ENCODE measurements at regions not wholly inside any gene's neighbourhood (a gene's known extent, or its start where the extent isn't known, plus 50 kb on each side); places are given as distances from the start of the nearest gene placed in this dataset.
A peak's percentile ranks its signal among the peaks of the same experiment; 100 is the strongest.

DNA sequence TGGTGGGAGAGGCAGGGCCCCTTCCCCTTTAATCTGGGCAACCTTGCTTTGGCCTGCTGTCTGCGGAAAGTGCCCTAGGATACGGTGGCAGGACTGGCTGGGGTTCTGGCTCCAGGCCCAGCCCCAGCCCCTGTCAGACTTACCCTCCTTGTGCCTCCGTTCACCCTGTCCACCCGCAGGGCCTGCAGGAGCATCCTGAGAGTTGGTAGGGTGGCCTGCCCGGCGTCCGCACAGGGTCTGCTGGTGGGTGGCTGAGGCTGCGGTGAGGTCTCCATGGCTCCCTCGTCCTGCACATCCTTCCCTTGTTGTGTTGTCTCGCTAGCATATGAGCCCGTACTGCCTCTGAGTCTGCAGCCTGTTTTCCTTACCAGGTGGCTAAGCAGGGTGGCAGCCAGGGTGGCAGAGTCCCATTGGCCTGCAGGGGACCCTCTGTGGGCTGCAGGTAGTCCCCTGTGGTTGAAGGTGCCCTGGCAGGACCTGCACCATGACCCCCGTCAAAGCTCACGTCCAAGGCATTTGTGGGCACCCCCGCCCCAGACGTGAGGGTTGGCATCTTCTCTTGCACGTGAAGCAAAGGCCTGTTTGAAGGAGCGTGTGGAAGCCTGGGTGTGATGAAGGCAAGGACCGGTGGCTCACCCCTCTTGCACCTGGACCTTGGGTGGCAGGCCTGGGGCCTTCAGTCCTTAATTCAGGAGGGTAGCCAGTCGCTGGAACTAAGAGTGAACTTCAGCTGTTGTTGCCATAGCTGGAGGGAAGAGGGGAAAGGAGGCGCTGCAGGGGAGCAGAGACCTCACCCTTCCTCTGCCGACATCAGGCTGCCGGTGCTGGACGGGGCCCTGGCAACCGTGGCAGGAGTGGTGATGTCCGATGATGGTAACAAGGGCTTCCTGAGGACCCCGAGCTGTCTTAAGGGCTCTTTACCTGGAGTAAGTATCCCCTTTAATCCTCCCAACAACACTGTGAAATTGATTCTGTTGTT lies 293.7 kb downstream of the SEC14L1 start:
- peak; percentile 48 for DNase-seq

DNA sequence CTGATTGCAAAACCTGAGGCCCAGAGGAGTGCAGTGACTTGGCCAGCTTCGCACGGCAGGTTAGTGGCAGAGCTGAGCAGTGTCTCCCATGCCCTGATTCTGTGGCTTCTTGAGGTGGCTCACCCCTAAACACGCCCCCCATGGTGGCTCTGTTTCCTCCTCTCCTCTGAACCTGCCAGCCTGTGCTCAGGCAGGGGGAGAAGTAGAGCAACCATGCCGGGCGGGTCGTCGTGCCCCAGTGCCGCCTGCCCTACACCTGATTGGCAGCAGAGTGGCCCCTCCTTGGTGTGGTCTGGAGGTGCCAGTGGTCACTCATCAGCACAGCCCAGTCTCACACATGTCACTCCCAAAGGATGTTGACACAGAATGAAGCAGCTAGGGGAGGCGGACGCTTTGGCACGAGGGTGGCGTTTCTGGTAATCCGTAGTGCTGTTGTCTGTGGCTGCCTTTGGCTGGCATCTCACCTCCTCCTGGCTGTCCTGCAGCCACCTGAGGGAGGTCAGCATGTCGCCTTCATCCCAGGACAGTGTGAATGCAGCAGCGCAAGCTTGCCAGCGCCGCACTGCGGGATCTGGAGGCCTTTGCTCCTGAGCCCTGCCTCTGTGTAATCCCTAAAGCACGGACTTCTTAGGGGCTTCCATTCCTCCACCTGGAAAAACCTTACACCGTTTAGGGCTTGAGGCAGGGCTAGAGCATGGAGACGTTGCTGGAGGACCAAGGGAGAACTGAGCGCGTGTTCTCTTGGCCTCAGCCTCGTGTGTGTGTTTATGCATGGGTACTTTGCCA lies 294.7 kb downstream of the SEC14L1 start:
- peak; percentile 81 for DNase-seq

GRCh38 chr17:77436058-77436442 lies 295.3 kb downstream of the SEC14L1 start:
- peak; percentile 49 for DNase-seq

GRCh38 chr17:77436481-77436880 lies 295.7 kb downstream of the SEC14L1 start:
- peak; percentile 8 for DNase-seq

GRCh38 chr17:77437017-77437416 lies 296.2 kb downstream of the SEC14L1 start:
- peak; percentile 70 for DNase-seq

DNA sequence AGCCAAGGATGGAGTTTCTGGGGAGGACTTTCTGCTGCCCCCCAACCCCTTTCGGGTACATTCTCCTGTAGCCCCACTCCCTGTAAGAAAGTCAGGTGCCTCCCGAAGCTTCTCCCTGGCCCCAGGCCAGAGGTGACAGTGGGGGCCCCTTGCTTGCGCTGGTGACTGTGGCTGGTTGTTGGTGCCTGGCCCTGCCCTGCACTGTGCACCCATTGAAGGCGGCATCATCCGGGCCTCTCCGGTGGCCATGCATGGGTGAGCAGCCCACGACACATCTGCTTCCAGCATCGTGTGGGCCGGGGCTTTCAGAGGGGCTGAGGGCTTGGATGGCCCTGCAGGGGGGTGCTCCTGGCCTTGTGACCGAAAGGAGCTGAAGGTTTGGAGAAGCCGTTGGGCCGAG lies 297.0 kb downstream of the SEC14L1 start:
- peak; percentile 30 for DNase-seq

GRCh38 chr17:77438241-77439188 lies 297.7 kb downstream of the SEC14L1 start:
- peak; percentile 11 for DNase-seq

- peak; percentile 45 for DNase-seq
These were observed 298.6 kb downstream of the SEC14L1 start for GRCh38 chr17:77439189-77440018.

GRCh38 chr17:77440560-77440981 lies 299.8 kb downstream of the SEC14L1 start:
- peak; percentile 66 for DNase-seq

- DNase-seq: peak; percentile 82
These were observed 300.6 kb downstream of the SEC14L1 start for GRCh38 chr17:77441130-77441920.

- DNase-seq: peak; percentile 61
These were observed 301.2 kb downstream of the SEC14L1 start for GRCh38 chr17:77441940-77442339.

DNA sequence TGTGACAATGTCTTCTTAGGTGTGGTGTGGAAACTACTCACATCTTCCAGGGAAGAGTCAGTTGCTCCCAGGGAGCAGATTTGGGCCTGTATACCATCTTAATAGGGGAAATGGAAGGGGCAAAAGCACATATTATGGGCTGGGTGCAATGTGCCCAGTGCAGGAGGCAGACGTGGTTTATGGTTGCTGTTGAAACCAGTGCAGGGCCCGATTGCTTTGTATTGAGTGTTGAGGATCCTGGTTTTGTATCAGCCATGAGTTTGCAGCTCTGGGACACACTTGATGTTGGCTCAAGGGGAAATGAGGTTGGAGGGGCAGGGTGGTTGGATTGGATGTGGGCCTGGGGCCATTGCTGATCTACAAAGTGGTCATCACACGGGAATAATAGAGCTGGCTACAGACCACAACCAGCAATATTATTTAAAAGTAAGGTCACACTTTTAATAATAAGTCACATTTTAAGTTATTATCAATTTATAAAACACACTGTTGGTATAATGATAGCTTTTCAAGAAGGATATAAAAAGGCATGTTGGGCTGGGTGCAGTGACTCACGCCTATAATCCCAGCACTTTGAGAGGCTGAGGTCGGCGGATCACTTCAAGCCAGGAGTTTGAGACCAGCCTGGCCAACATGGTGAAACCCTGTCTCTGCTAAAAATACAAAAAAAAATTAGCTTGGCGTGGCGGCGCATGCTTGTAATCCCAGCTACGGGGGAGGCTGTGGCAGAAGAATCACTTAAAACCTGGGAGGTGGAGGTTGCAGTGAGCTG lies 302.4 kb downstream of the SEC14L1 start:
- DNase-seq: peak; percentile 22

GRCh38 chr17:77443748-77444260 lies 303.0 kb downstream of the SEC14L1 start:
- DNase-seq: peak; percentile 26

DNA sequence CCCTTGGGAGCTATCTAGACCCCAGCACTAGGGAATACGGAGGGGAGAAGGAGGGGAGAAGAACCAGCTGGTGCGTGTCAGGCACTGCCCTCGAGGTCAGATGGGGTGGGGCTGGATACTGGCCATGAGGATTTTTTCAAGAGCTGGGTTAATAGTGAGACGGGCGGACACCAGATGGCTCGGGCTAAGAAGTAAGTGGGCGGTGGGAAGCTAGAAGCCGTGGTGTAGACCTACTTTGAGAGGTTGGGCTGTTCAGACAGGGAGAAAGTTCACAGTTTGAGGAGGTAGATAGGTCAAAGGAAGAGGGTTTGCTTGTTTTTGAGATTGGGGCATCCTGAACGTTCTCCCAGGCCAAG lies 303.8 kb downstream of the SEC14L1 start:
- DNase-seq: no peak

- DNase-seq: peak; percentile 92
These were observed 304.4 kb downstream of the SEC14L1 start for GRCh38 chr17:77444984-77445759.

GRCh38 chr17:77445760-77446532 lies 305.2 kb downstream of the SEC14L1 start:
- DNase-seq: peak; percentile 76

GRCh38 chr17:77446940-77447634 lies 306.3 kb downstream of the SEC14L1 start:
- DNase-seq: peak; percentile 6

Data from CD4-positive, alpha-beta T cell treated with Interleukin-6 for 4 hours (primary cell).